Mesendoderm (in vitro differentiated cells): ENCODE measurements at regions not wholly inside any gene's neighbourhood (a gene's known extent, or its start where the extent isn't known, plus 50 kb on each side); places are given as distances from the start of the nearest gene placed in this dataset.

ENCODE experiments used
- DNase-seq: peaks from one replicate; pipeline ENCODE4 v3.0.0; 2013
- H2AK5ac ChIP-seq: 2 replicates; pipeline ENCODE4 v1.6.1; 2013; ENCODE audit warnings: low read length, inconsistent platforms
- H2BK120ac ChIP-seq: 2 replicates; pipeline ENCODE4 v1.6.1; 2013; ENCODE audit warnings: low read depth, mild to moderate bottlenecking, low read length, moderate library complexity, mixed read lengths
- H2BK15ac ChIP-seq: replicated peaks from 2 replicates; pipeline ENCODE4 v1.6.1; 2013; ENCODE audit warnings: low read depth, mild to moderate bottlenecking, moderate library complexity
- H2BK5ac ChIP-seq: 2 replicates; pipeline ENCODE4 v1.6.1; 2013; ENCODE audit warnings: low read length, inconsistent platforms
- H3K18ac ChIP-seq: 2 replicates; pipeline ENCODE4 v1.6.1; 2013; ENCODE audit warnings: mild to moderate bottlenecking, low read length, mixed read lengths
- H3K23ac ChIP-seq: one replicate; pipeline ENCODE4 v1.6.1; 2013; ENCODE audit warnings: low read length
- H3K27ac ChIP-seq: 2 replicates; pipeline ENCODE4 v1.5.1; 2013; ENCODE audit warnings: low read depth, mild to moderate bottlenecking, inconsistent platforms, low read length, moderate library complexity
- H3K27me3 ChIP-seq: 2 replicates; pipeline ENCODE4 v1.6.1; 2013; ENCODE audit warnings: low read length, control low read depth, mild to moderate bottlenecking, inconsistent platforms; ENCODE audit not compliant: insufficient read depth, poor library complexity
- H3K36me3 ChIP-seq: 2 replicates; pipeline ENCODE4 v1.6.1; 2013; ENCODE audit warnings: low read length, inconsistent platforms; ENCODE audit not compliant: control insufficient read depth, insufficient read depth
- H3K4ac ChIP-seq: one replicate; pipeline ENCODE4 v1.6.1; 2013; ENCODE audit warnings: low read depth, mild to moderate bottlenecking, low read length, moderate library complexity
- H3K4me1 ChIP-seq: 2 replicates; pipeline ENCODE4 v1.6.1; 2013; ENCODE audit warnings: low read depth, low read length, inconsistent platforms; ENCODE audit not compliant: control insufficient read depth
- H3K4me2 ChIP-seq: 2 replicates; pipeline ENCODE4 v1.6.1; 2013; ENCODE audit warnings: low read length
- H3K4me3 ChIP-seq: 2 replicates; pipeline ENCODE4 v1.5.1; 2013; ENCODE audit warnings: mild to moderate bottlenecking, low read length
- H3K56ac ChIP-seq: one replicate; pipeline ENCODE4 v1.6.1; 2013; ENCODE audit warnings: low read length
- H3K79me1 ChIP-seq: 2 replicates; pipeline ENCODE4 v1.6.1; 2013; ENCODE audit warnings: low read length, inconsistent platforms
- H3K79me2 ChIP-seq: 2 replicates; pipeline ENCODE4 v1.6.1; 2013; ENCODE audit warnings: mild to moderate bottlenecking, low read length; ENCODE audit not compliant: control insufficient read depth, insufficient read depth
- H3K9ac ChIP-seq: 2 replicates; pipeline ENCODE4 v1.6.1; 2013; ENCODE audit warnings: low read length, inconsistent platforms
- H4K5ac ChIP-seq: one replicate; pipeline ENCODE4 v1.6.1; 2013; ENCODE audit warnings: low read length
- H4K8ac ChIP-seq: one replicate; pipeline ENCODE4 v1.6.1; 2013; ENCODE audit warnings: low read depth, mild to moderate bottlenecking, control low read depth, low read length, moderate library complexity
- WGBS: extraction: QIAGEN DNeasy Blood & Tissue Kit; methylation state at CpG from one replicate; pipeline ENCODE4 v1.1.7; 2013; ENCODE audit warnings: low lambda C conversion rate, missing lambda C conversion rate; ENCODE audit not compliant: insufficient coverage; ENCODE audit errors: extremely low coverage; 5-methylcytosine and 5-hydroxymethylcytosine counted together

GRCh38 chr9:106557996-106558667 lies 304.8 kb upstream of the ZNF462 start:
- Histone ChIP-seq H3K27ac (no peak overlapping the region), H2BK15ac (no peak overlapping the region), H3K79me2 (no peaks in the 10 kb centered on the region), H3K36me3 (no peaks in the 10 kb centered on the region), H3K79me1 (no peaks in the 10 kb centered on the region), H3K4me2 (no peak overlapping the region), H3K4ac (no peak overlapping the region), H3K23ac (no peak overlapping the region), H4K8ac (no peak overlapping the region), H3K9ac (no peak overlapping the region), H3K4me1 (no peaks in the 10 kb centered on the region), H2BK120ac (no peak overlapping the region), H3K56ac (no peak overlapping the region), H2BK5ac (no peak overlapping the region), H3K27me3 (no peaks in the 10 kb centered on the region), H2AK5ac (no peak overlapping the region), H3K18ac (no peak overlapping the region), H3K4me3 (no peak overlapping the region), H4K5ac (no peak overlapping the region)
- DNase-seq = no peak
- no CpG with 5 or more reads among the region's 11 CpGs for WGBS

- Histone ChIP-seq H3K4me1 (no peaks in the 10 kb centered on the region), H2BK120ac (no peak overlapping the region), H3K79me2 (no peaks in the 10 kb centered on the region), H3K36me3 (no peaks in the 10 kb centered on the region), H2AK5ac (no peak overlapping the region), H3K4ac (no peak overlapping the region), H3K27ac (no peak overlapping the region), H4K8ac (no peak overlapping the region), H3K79me1 (no peaks in the 10 kb centered on the region), H2BK15ac (no peak overlapping the region), H3K27me3 (no peaks in the 10 kb centered on the region), H3K18ac (no peak overlapping the region), H3K56ac (no peak overlapping the region), H3K4me3 (no peak overlapping the region), H3K4me2 (no peak overlapping the region), H4K5ac (no peak overlapping the region), H2BK5ac (no peak overlapping the region), H3K23ac (no peak overlapping the region), H3K9ac (no peak overlapping the region)
- WGBS = no CpG with 5 or more reads among the region's 1 CpG
- DNase-seq = peak; percentile 10
These were observed 302.4 kb upstream of the ZNF462 start for GRCh38 chr9:106560540-106560939.

- Histone ChIP-seq H3K9ac (no peak overlapping the region), H4K8ac (no peak overlapping the region), H3K4me3 (no peak overlapping the region), H3K79me1 (no peaks in the 10 kb centered on the region), H3K23ac (no peak overlapping the region), H3K56ac (no peak overlapping the region), H2BK120ac (no peak overlapping the region), H3K4ac (no peak overlapping the region), H3K79me2 (no peaks in the 10 kb centered on the region), H3K4me2 (no peak overlapping the region), H2BK15ac (no peak overlapping the region), H3K27ac (no peak overlapping the region), H3K4me1 (no peaks in the 10 kb centered on the region), H3K27me3 (no peaks in the 10 kb centered on the region), H2BK5ac (no peak overlapping the region), H4K5ac (no peak overlapping the region), H2AK5ac (no peak overlapping the region), H3K36me3 (no peaks in the 10 kb centered on the region), H3K18ac (no peak overlapping the region)
- no peak for DNase-seq
- WGBS = no CpG with 5 or more reads among the region's 5 CpGs
These were observed 287.1 kb upstream of the ZNF462 start for GRCh38 chr9:106575823-106576222.

- Histone ChIP-seq H2BK15ac (no peak overlapping the region), H3K56ac (no peak overlapping the region), H4K8ac (no peak overlapping the region), H2AK5ac (no peak overlapping the region), H3K27me3 (no peaks in the 10 kb centered on the region), H3K23ac (no peak overlapping the region), H2BK5ac (no peak overlapping the region), H2BK120ac (no peak overlapping the region), H3K4ac (no peak overlapping the region), H3K79me2 (no peaks in the 10 kb centered on the region), H3K27ac (no peak overlapping the region), H4K5ac (no peak overlapping the region), H3K79me1 (no peaks in the 10 kb centered on the region), H3K9ac (no peak overlapping the region), H3K36me3 (no peaks in the 10 kb centered on the region), H3K4me2 (no peak overlapping the region), H3K4me3 (no peak overlapping the region), H3K4me1 (no peaks in the 10 kb centered on the region), H3K18ac (no peak overlapping the region)
- WGBS = no CpG with 5 or more reads among the region's 7 CpGs
- DNase-seq = no peak
These were observed 286.7 kb upstream of the ZNF462 start for GRCh38 chr9:106576232-106576760.

GRCh38 chr9:106577121-106577520 lies 285.8 kb upstream of the ZNF462 start:
- Histone ChIP-seq H2BK15ac (no peak overlapping the region), H4K8ac (no peak overlapping the region), H3K9ac (no peak overlapping the region), H3K4me2 (no peak overlapping the region), H3K4me1 (no peaks in the 10 kb centered on the region), H2AK5ac (no peak overlapping the region), H3K27me3 (no peaks in the 10 kb centered on the region), H3K23ac (no peak overlapping the region), H4K5ac (no peak overlapping the region), H2BK120ac (no peak overlapping the region), H3K4me3 (no peak overlapping the region), H3K27ac (no peak overlapping the region), H3K56ac (no peak overlapping the region), H2BK5ac (no peak overlapping the region), H3K79me1 (no peaks in the 10 kb centered on the region), H3K79me2 (no peaks in the 10 kb centered on the region), H3K18ac (no peak overlapping the region), H3K4ac (no peak overlapping the region), H3K36me3 (no peaks in the 10 kb centered on the region)
- DNase-seq = no peak

GRCh38 chr9:106580546-106580945 lies 282.4 kb upstream of the ZNF462 start:
- Histone ChIP-seq H3K4me3 (no peak overlapping the region), H3K9ac (no peak overlapping the region), H3K18ac (no peak overlapping the region), H3K4me2 (no peak overlapping the region), H3K79me2 (no peaks in the 10 kb centered on the region), H3K36me3 (no peaks in the 10 kb centered on the region), H3K4me1 (no peaks in the 10 kb centered on the region), H2BK15ac (no peak overlapping the region), H3K56ac (no peak overlapping the region), H4K5ac (no peak overlapping the region), H2BK5ac (no peak overlapping the region), H3K27ac (no peak overlapping the region), H3K23ac (no peak overlapping the region), H3K79me1 (no peaks in the 10 kb centered on the region), H4K8ac (no peak overlapping the region), H3K4ac (no peak overlapping the region), H2AK5ac (no peak overlapping the region), H3K27me3 (no peaks in the 10 kb centered on the region), H2BK120ac (no peak overlapping the region)
- DNase-seq = no peak
- WGBS = no CpG with 5 or more reads among the region's 1 CpG
